ENCODE measurements at regions not wholly inside any gene's neighbourhood (a gene's known extent, or its start where the extent isn't known, plus 50 kb on each side); places are given as distances from the start of the nearest gene placed in this dataset.
A peak's percentile ranks its signal among the peaks of the same experiment; 100 is the strongest.
"Not testable (repeated sequence)": the region's sequence is repeated elsewhere in the genome, so short reads cannot be mapped to it uniquely, and the experiment has no call there.

DNA sequence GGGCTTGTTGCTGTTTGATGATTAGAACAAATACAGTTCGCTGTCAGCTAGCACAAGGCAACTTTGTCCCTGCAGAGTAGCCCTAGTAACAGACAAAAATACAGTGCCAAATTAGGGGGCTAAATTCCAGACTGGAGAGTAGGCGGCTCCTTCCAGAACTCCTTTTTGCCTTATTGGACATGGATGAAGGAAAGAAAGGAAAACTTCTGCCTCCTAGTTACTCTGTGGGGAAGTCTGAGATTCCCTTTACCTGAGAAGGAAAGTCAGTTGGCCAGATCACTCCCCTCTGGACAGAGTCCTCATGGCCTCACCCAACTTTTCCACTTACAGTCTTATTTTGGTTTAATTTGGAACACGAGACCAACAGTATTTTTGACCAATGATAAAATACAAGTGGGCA lies 140.5 kb upstream of the ADAMTS3 start:
- TF ChIP-seq, protein P1, sequence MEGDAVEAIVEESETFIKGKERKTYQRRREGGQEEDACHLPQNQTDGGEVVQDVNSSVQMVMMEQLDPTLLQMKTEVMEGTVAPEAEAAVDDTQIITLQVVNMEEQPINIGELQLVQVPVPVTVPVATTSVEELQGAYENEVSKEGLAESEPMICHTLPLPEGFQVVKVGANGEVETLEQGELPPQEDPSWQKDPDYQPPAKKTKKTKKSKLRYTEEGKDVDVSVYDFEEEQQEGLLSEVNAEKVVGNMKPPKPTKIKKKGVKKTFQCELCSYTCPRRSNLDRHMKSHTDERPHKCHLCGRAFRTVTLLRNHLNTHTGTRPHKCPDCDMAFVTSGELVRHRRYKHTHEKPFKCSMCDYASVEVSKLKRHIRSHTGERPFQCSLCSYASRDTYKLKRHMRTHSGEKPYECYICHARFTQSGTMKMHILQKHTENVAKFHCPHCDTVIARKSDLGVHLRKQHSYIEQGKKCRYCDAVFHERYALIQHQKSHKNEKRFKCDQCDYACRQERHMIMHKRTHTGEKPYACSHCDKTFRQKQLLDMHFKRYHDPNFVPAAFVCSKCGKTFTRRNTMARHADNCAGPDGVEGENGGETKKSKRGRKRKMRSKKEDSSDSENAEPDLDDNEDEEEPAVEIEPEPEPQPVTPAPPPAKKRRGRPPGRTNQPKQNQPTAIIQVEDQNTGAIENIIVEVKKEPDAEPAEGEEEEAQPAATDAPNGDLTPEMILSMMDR (IDR thresholded peaks at IDR 0.05): no peak
- DNase-seq (ENCODE audit: low spot score): no peak
- Histone ChIP-seq H3K36me3 (no peaks in the 10 kb centered on the region), H3K27me3 (no peaks in the 10 kb centered on the region), H3K9me3 (no peaks in the 10 kb centered on the region), H3K4me3 (no peak overlapping the region), H3K4me1 (no peaks in the 10 kb centered on the region), H3K27ac (no peak overlapping the region)

DNA sequence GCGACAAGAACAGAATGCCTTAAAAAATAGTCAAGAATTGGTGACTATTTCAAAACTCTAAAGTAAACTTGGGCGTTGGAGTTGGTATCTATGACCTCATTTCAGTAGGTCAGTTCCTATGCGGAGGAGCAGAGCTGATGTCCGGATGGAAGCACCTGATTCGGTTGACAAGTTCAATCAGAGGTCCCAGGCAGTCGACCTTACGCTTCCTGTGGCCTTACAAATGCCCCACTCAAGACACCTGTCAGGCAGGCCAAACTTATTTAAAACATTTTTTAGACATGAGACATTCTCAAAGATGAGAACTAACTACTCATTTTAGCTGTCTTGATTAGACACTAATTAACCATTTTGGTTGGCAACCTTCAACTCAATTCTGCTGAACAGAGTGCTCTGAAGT lies 137.7 kb upstream of the ADAMTS3 start:
- DNase-seq (ENCODE audit: low spot score): no peak
- H3K4me3 ChIP-seq: no peak overlapping the region
- no peaks in the 10 kb centered on the region for H3K36me3 ChIP-seq
- H3K9me3 ChIP-seq: no peaks in the 10 kb centered on the region
- no peak overlapping the region for H3K27ac ChIP-seq
- TF ChIP-seq, protein P1 (IDR thresholded peaks at IDR 0.05): no peak
- H3K4me1 ChIP-seq: no peaks in the 10 kb centered on the region
- H3K27me3 ChIP-seq: no peaks in the 10 kb centered on the region

DNA sequence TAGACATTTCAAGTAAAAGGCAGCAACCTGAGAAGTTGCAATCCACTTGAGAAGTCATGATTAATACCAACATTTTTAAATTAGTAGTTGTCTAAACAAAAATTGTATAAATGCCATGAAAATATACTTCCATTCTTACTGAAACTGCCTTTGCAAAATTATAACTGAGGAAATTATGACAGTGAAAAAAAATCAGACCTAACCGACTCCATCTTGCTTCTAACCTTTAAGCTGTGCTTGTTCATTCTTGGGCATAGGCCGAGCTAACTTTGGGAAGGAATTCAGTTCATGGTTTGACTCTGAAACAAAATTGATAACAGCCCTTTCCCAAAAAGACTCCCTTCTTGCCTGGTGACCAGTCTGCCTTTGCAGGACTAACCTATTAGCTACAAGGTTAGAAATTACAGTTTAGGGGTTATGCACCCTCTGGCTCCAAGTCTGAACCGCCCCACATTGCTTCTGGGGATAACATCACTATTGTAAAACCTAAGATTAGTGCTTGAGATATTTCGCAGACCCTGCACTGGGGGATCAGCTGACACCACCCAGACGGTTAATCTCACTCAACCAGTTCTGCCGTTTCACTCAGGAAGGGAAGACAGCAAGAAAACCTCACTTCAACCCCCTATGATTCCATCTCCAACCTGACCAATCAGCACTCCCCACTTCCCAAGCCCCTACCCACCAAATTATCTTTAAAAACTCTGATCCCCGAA lies 136.1 kb upstream of the ADAMTS3 start:
- not testable (repeated sequence) for DNase-seq (ENCODE audit: low spot score); H3K4me3 ChIP-seq; H3K27me3 ChIP-seq; H3K9me3 ChIP-seq; H3K36me3 ChIP-seq; H3K27ac ChIP-seq; H3K4me1 ChIP-seq

DNA sequence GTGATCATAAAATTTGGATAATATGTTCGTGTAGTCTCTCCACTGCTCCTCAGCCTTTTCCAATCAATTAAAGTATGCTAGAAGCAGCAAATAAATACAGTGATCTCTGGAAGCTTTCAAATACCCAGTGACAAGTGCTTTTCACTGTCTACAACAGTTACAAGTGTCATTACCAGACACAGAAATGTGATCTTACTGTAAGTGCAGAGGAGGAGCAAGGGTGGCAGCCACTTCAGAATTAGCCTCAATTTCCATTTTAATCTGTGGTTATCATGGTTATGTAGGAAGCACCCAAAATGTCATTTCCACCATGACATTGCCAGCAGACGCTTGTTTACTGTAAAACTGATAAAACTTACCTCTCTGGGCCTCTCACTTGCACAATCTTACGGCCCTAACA lies 133.9 kb upstream of the ADAMTS3 start:
- H3K4me3 ChIP-seq: no peak overlapping the region
- H3K9me3 ChIP-seq: no peaks in the 10 kb centered on the region
- no peaks in the 10 kb centered on the region for H3K27me3 ChIP-seq
- H3K36me3 ChIP-seq: no peaks in the 10 kb centered on the region
- no peaks in the 10 kb centered on the region for H3K4me1 ChIP-seq
- DNase-seq (ENCODE audit: low spot score): no peak
- TF ChIP-seq, protein P1 (IDR thresholded peaks at IDR 0.05): no peak
- no peak overlapping the region for H3K27ac ChIP-seq

DNA sequence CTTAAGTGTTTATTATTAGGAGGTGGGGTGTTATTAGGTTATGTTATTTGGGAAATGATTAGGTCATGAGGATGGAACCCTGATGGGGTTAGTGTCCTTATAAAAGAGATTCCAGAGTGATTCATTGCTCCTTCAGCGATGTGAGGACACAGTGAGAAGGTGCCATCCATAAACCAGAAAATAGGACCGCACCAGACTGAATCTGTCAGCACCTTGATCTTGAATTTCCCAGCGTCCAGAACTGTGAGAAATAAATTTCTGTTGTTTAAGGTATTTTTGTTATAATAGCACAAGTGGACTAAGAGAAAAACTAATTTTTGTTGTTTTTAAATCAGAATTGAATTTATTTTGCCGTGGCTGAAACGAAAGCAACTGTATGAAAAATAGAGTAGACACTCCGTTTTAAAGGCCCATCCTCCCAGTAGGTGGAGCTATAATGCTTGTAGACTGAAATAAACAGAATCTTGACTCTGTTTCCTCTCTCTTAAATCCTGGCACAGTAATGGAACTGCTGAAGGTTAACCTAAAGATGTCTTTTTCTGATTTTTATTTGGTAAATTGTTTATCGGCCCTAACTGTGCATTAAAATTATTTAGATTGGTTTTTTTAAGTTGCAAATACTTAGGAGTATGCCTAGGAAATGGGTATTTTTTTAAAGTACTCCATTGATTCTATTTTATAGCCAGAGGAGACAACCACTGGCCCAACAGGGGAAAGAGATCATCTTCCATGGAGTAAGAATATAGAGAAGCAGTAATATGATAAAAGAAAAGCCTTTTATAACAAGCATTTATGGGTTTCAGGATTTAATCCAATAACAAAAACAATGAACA lies 133.2 kb upstream of the ADAMTS3 start:
- Histone ChIP-seq H3K4me1 (no peaks in the 10 kb centered on the region), H3K36me3 (no peaks in the 10 kb centered on the region), H3K27me3 (no peaks in the 10 kb centered on the region), H3K4me3 (peak overlapping the region; percentile 30 to 38), H3K27ac (no peak overlapping the region), H3K9me3 (no peaks in the 10 kb centered on the region)
- DNase-seq (ENCODE audit: low spot score): no peak
- TF ChIP-seq, protein P1 (IDR thresholded peaks at IDR 0.05): peak; percentile 31 to 69

DNA sequence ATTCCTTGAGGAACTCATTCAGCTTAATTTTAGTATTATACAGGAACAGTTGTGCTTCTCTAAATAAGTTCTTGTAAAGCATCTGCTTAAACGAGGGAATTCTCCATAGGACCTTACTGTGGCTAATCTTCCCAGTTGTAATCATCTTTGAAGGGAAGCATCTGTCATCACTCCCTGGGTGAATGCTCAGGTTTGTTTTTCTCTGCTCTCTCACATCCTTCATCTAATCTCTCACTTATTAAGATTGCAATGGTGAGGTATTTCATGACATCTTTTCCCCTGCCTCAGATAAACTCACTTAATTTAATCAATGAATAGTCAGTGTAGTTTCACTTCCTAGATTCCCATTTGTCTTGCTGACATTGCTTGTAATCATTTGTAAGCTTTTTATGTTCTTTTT lies 121.8 kb upstream of the ADAMTS3 start:
- TF ChIP-seq, protein P1 (IDR thresholded peaks at IDR 0.05): no peak

More for the DNA sequence above, 121.8 kb upstream of the ADAMTS3 start:
- H3K27me3 ChIP-seq: no peaks in the 10 kb centered on the region
- no peak for DNase-seq (ENCODE audit: low spot score)
- no peaks in the 10 kb centered on the region for H3K36me3 ChIP-seq
- H3K9me3 ChIP-seq: no peaks in the 10 kb centered on the region
- no peak overlapping the region for H3K4me3 ChIP-seq
- no peak overlapping the region for H3K27ac ChIP-seq
- no peaks in the 10 kb centered on the region for H3K4me1 ChIP-seq

Data from right atrium auricular region (tissue), 2 donors.